ENCODE measurements at regions not wholly inside any gene's neighbourhood (a gene's known extent, or its start where the extent isn't known, plus 50 kb on each side); places are given as distances from the start of the nearest gene placed in this dataset.
"Not testable (repeated sequence)": the region's sequence is repeated elsewhere in the genome, so short reads cannot be mapped to it uniquely, and the experiment has no call there.

GRCh38 chr1:166601650-166602278 lies 237.5 kb upstream of the POGK start:
- H3K27me3 ChIP-seq (ENCODE audit: insufficient read depth, low read length) = no peaks in the 10 kb centered on the region
- H3K9me3 ChIP-seq (ENCODE audit: insufficient read depth, low read depth, low read length) = 0 out of 2 replicates have a peak, but pooled peaks cover 4% of the 10 kb centered on the region
- no peaks in the 10 kb centered on the region for H3K36me3 ChIP-seq (ENCODE audit: insufficient read depth, low read depth, low read length)
- no peak overlapping the region for H3K9ac ChIP-seq (ENCODE audit: low read depth, low read length)
- no peaks in the 10 kb centered on the region for H3K4me1 ChIP-seq (ENCODE audit: insufficient read depth, low read length)
- H3K27ac ChIP-seq (ENCODE audit: low read length) = no peak overlapping the region
- H3K4me3 ChIP-seq (ENCODE audit: low read length) = no peak overlapping the region

DNA sequence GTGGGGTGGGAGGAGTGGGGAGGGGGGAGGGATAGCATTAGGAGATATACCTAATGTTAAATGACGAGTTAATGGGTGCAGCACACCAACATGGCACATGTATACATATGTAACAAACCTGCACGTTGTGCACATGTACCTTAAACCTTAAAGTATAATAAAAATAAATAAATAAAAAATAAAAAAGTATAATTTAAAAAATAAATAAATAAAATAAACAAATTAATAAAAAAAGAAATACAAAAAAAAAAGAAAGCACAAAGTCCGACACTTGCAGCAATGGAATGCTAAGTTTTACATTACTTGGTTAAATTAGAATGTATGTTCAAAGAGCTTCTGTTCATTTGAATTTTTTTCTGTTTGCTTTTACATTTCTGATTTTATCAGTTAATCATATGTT lies 236.5 kb upstream of the POGK start:
- not testable (repeated sequence) for H3K4me1 ChIP-seq (ENCODE audit: insufficient read depth, low read length); H3K27ac ChIP-seq (ENCODE audit: low read length); H3K4me3 ChIP-seq (ENCODE audit: low read length); H3K27me3 ChIP-seq (ENCODE audit: insufficient read depth, low read length); H3K9ac ChIP-seq (ENCODE audit: low read depth, low read length); H3K9me3 ChIP-seq (ENCODE audit: insufficient read depth, low read depth, low read length); H3K36me3 ChIP-seq (ENCODE audit: insufficient read depth, low read depth, low read length)

DNA sequence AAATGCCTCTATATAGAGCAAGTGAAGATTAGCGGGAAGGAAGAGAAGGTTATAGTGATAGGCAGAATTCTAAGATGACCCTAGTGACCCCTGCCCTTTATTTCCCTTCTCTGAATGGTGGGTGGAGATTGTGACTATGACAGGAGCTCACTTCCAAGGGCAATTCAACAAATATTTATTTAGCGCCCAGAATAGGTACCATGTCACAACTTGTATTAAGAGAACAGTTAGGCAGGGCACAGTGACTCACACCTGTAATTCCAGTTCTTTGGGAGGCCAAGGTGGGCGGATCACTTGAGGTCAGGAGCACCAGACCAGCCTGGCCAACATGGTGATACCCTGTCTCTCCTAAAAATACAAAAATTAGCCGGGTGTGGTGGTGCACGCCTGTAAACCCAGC lies 236.0 kb upstream of the POGK start:
- Histone ChIP-seq H3K4me1 (ENCODE audit: insufficient read depth, low read length) (no peaks in the 10 kb centered on the region), H3K9ac (ENCODE audit: low read depth, low read length) (no peak overlapping the region)

DNA sequence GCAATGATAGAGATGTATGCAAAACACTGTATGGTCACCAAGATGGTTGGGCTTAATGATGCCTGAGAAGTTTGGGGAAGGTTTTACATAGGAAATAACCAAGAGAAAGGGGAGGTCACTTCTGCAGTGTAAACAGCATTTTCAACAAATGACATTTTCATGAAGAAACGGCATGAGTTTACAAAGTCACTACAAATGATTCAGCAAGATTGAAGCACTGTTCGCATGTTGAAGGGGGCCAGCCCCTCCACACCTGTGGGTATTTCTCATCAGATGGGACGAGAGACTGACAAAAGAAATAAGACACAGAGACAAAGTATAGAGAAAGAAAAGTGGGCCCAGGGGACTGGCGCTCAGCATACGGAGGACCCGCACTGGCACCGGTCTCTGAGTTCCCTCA lies 234.1 kb upstream of the POGK start:
- Histone ChIP-seq H3K36me3 (ENCODE audit: insufficient read depth, low read depth, low read length) (no peaks in the 10 kb centered on the region), H3K27ac (ENCODE audit: low read length) (no peak overlapping the region), H3K9ac (ENCODE audit: low read depth, low read length) (no peak overlapping the region), H3K4me3 (ENCODE audit: low read length) (no peak overlapping the region), H3K27me3 (ENCODE audit: insufficient read depth, low read length) (no peaks in the 10 kb centered on the region), H3K9me3 (ENCODE audit: insufficient read depth, low read depth, low read length) (no peaks in the 10 kb centered on the region), H3K4me1 (ENCODE audit: insufficient read depth, low read length) (no peaks in the 10 kb centered on the region)

More for the DNA sequence above, 236.0 kb upstream of the POGK start:
- Histone ChIP-seq H3K4me3 (ENCODE audit: low read length) (no peak overlapping the region), H3K27ac (ENCODE audit: low read length) (no peak overlapping the region), H3K36me3 (ENCODE audit: insufficient read depth, low read depth, low read length) (no peaks in the 10 kb centered on the region), H3K27me3 (ENCODE audit: insufficient read depth, low read length) (no peaks in the 10 kb centered on the region), H3K9me3 (ENCODE audit: insufficient read depth, low read depth, low read length) (0 out of 2 replicates have a peak, but pooled peaks cover 4% of the 10 kb centered on the region)

- H3K9me3 ChIP-seq (ENCODE audit: insufficient read depth, low read depth, low read length) = no peaks in the 10 kb centered on the region
- no peak overlapping the region for H3K27ac ChIP-seq (ENCODE audit: low read length)
- no peaks in the 10 kb centered on the region for H3K27me3 ChIP-seq (ENCODE audit: insufficient read depth, low read length)
- no peak overlapping the region for H3K4me3 ChIP-seq (ENCODE audit: low read length)
- H3K4me1 ChIP-seq (ENCODE audit: insufficient read depth, low read length) = no peaks in the 10 kb centered on the region
- H3K36me3 ChIP-seq (ENCODE audit: insufficient read depth, low read depth, low read length) = no peaks in the 10 kb centered on the region
- H3K9ac ChIP-seq (ENCODE audit: low read depth, low read length) = no peak overlapping the region
Observed at GRCh38 chr1:166612886-166613285, 226.4 kb upstream of the POGK start.

GRCh38 chr1:166616206-166616605 lies 223.1 kb upstream of the POGK start:
- no peaks in the 10 kb centered on the region for H3K4me1 ChIP-seq (ENCODE audit: insufficient read depth, low read length)
- no peak overlapping the region for H3K4me3 ChIP-seq (ENCODE audit: low read length)
- no peaks in the 10 kb centered on the region for H3K27me3 ChIP-seq (ENCODE audit: insufficient read depth, low read length)
- H3K27ac ChIP-seq (ENCODE audit: low read length) = no peak overlapping the region
- no peaks in the 10 kb centered on the region for H3K9me3 ChIP-seq (ENCODE audit: insufficient read depth, low read depth, low read length)
- no peak overlapping the region for H3K9ac ChIP-seq (ENCODE audit: low read depth, low read length)
- H3K36me3 ChIP-seq (ENCODE audit: insufficient read depth, low read depth, low read length) = no peaks in the 10 kb centered on the region

- no peaks in the 10 kb centered on the region for H3K27me3 ChIP-seq (ENCODE audit: insufficient read depth, low read length)
- no peaks in the 10 kb centered on the region for H3K4me1 ChIP-seq (ENCODE audit: insufficient read depth, low read length)
- no peaks in the 10 kb centered on the region for H3K36me3 ChIP-seq (ENCODE audit: insufficient read depth, low read depth, low read length)
- H3K9me3 ChIP-seq (ENCODE audit: insufficient read depth, low read depth, low read length) = no peaks in the 10 kb centered on the region
- H3K27ac ChIP-seq (ENCODE audit: low read length) = no peak overlapping the region
- no peak overlapping the region for H3K4me3 ChIP-seq (ENCODE audit: low read length)
- H3K9ac ChIP-seq (ENCODE audit: low read depth, low read length) = no peak overlapping the region
Observed at GRCh38 chr1:166626711-166627110, 212.6 kb upstream of the POGK start.

GRCh38 chr1:166627558-166627957 lies 211.7 kb upstream of the POGK start:
- H3K4me1 ChIP-seq (ENCODE audit: insufficient read depth, low read length) = no peaks in the 10 kb centered on the region
- no peaks in the 10 kb centered on the region for H3K9me3 ChIP-seq (ENCODE audit: insufficient read depth, low read depth, low read length)
- no peak overlapping the region for H3K9ac ChIP-seq (ENCODE audit: low read depth, low read length)
- no peaks in the 10 kb centered on the region for H3K36me3 ChIP-seq (ENCODE audit: insufficient read depth, low read depth, low read length)
- no peak overlapping the region for H3K4me3 ChIP-seq (ENCODE audit: low read length)
- H3K27ac ChIP-seq (ENCODE audit: low read length) = no peak overlapping the region
- H3K27me3 ChIP-seq (ENCODE audit: insufficient read depth, low read length) = no peaks in the 10 kb centered on the region

DNA sequence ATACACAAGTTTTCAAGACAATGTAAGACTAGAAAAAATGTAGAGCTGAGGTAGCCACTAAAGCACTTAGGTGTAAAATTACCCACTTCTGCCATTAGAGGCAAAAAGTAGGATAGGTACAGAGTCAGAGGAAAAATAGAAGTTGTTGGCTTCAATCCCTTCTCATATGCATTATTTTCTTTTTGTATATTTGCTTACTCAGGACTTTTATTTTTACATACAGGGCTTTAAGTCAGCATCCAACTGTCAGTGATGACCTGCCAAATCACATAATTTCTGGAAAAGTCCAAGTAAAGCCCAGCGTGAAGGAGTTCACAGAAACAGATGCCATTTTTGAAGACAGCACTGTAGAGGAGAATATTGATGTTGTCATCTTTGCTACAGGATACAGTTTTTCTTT lies 211.0 kb upstream of the POGK start:
- H3K27me3 ChIP-seq (ENCODE audit: insufficient read depth, low read length) = no peaks in the 10 kb centered on the region
- no peaks in the 10 kb centered on the region for H3K36me3 ChIP-seq (ENCODE audit: insufficient read depth, low read depth, low read length)
- H3K27ac ChIP-seq (ENCODE audit: low read length) = no peak overlapping the region
- no peak overlapping the region for H3K4me3 ChIP-seq (ENCODE audit: low read length)
- no peaks in the 10 kb centered on the region for H3K4me1 ChIP-seq (ENCODE audit: insufficient read depth, low read length)
- no peak overlapping the region for H3K9ac ChIP-seq (ENCODE audit: low read depth, low read length)
- H3K9me3 ChIP-seq (ENCODE audit: insufficient read depth, low read depth, low read length) = no peaks in the 10 kb centered on the region

DNA sequence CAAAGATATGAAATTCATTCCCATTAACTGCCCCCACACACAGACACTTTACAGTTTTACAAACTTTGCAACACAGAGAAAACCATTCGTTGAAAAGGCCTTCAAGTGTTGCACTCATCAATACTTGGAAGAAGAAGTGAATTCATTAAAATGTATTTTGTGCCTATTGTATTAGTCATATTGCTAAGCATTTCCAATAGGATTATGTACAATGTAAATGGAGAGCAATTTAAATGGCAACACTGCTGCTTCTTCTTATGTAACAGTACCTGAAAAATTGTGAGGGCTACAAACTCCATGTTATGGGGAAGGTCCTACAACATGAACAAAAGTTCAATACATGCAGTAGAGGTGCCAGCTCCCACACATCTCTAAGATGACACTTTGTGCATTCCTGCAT lies 209.3 kb upstream of the POGK start:
- no peaks in the 10 kb centered on the region for H3K27me3 ChIP-seq (ENCODE audit: insufficient read depth, low read length)
- no peak overlapping the region for H3K4me3 ChIP-seq (ENCODE audit: low read length)
- no peaks in the 10 kb centered on the region for H3K9me3 ChIP-seq (ENCODE audit: insufficient read depth, low read depth, low read length)
- no peaks in the 10 kb centered on the region for H3K4me1 ChIP-seq (ENCODE audit: insufficient read depth, low read length)
- no peaks in the 10 kb centered on the region for H3K36me3 ChIP-seq (ENCODE audit: insufficient read depth, low read depth, low read length)
- no peak overlapping the region for H3K27ac ChIP-seq (ENCODE audit: low read length)
- no peak overlapping the region for H3K9ac ChIP-seq (ENCODE audit: low read depth, low read length)

DNA sequence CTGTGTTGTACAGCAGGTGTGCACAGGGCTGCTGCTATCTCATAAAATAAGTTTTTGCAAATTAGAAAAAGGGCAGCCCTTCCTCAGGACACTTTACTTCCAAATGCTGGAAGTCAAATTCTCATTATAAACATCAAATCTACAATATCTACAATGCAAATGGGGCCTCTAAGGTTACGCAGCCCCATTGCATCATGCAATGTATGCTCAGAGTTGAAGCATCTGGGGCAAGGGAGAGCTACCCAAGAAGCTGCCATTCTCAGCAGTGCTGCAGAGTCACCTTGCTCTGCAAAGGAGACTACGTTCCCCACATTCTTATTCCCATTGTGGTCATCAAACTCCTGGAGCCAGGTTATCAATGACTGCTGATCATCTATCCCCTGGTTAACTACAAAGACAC lies 208.9 kb upstream of the POGK start:
- Histone ChIP-seq H3K9ac (ENCODE audit: low read depth, low read length) (no peak overlapping the region), H3K36me3 (ENCODE audit: insufficient read depth, low read depth, low read length) (no peaks in the 10 kb centered on the region), H3K27ac (ENCODE audit: low read length) (no peak overlapping the region), H3K9me3 (ENCODE audit: insufficient read depth, low read depth, low read length) (no peaks in the 10 kb centered on the region), H3K4me1 (ENCODE audit: insufficient read depth, low read length) (no peaks in the 10 kb centered on the region), H3K27me3 (ENCODE audit: insufficient read depth, low read length) (no peaks in the 10 kb centered on the region), H3K4me3 (ENCODE audit: low read length) (no peak overlapping the region)

DNA sequence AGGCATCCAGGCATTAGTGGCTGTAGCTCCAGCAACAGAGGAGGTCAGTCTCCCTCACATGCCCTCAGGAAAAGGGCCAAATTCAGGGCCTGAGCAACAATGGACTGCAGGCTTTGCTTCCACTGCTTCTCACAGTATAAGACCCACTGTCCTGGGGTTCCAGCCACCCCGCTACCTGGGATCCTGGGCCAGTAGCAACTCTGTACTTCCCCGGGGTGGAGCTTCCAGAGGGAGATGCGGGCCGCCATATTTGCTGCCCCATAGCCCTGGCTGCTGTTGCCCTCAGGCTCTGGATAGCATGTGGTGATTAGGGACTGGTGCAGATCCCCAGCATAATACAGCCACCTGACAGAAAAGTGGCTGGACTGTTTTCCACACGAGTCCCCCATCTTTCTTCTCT lies 201.1 kb upstream of the POGK start:
- no peak overlapping the region for H3K9ac ChIP-seq (ENCODE audit: low read depth, low read length)
- H3K36me3 ChIP-seq (ENCODE audit: insufficient read depth, low read depth, low read length) = no peaks in the 10 kb centered on the region
- no peaks in the 10 kb centered on the region for H3K27me3 ChIP-seq (ENCODE audit: insufficient read depth, low read length)
- no peak overlapping the region for H3K4me3 ChIP-seq (ENCODE audit: low read length)
- no peaks in the 10 kb centered on the region for H3K4me1 ChIP-seq (ENCODE audit: insufficient read depth, low read length)
- H3K27ac ChIP-seq (ENCODE audit: low read length) = no peak overlapping the region
- no peaks in the 10 kb centered on the region for H3K9me3 ChIP-seq (ENCODE audit: insufficient read depth, low read depth, low read length)
